Glutamatergic neuron (in vitro differentiated cells): ENCODE measurements at regions not wholly inside any gene's neighbourhood (a gene's known extent, or its start where the extent isn't known, plus 50 kb on each side); places are given as distances from the start of the nearest gene placed in this dataset.

Experiments used
- DNase-seq: peaks from one replicate; pipeline ENCODE4 v3.0.0; 2022
- H3K27ac Mint-ChIP-seq: one replicate; pipeline ENCODE4 v1.8.0; 2020; ENCODE audit warnings: mild to moderate bottlenecking, mixed read lengths, inconsistent platforms; ENCODE audit not compliant: unreplicated experiment
- H3K27me3 Mint-ChIP-seq: one replicate; pipeline ENCODE4 v1.8.0; 2020; ENCODE audit warnings: mild to moderate bottlenecking, moderate library complexity, mixed read lengths, inconsistent platforms; ENCODE audit not compliant: unreplicated experiment
- H3K36me3 Mint-ChIP-seq: one replicate; pipeline ENCODE4 v1.8.0; 2020; ENCODE audit warnings: mild to moderate bottlenecking, mixed read lengths, inconsistent platforms; ENCODE audit not compliant: unreplicated experiment
- H3K4me1 Mint-ChIP-seq: one replicate; pipeline ENCODE4 v1.8.0; 2020; ENCODE audit warnings: mild to moderate bottlenecking, low read depth, mixed read lengths, inconsistent platforms; ENCODE audit not compliant: unreplicated experiment
- H3K4me3 Mint-ChIP-seq: one replicate; pipeline ENCODE4 v1.8.0; 2020; ENCODE audit warnings: mild to moderate bottlenecking, mixed read lengths, inconsistent platforms; ENCODE audit not compliant: unreplicated experiment
- H3K9me3 Mint-ChIP-seq: one replicate; pipeline ENCODE4 v1.8.0; 2020; ENCODE audit warnings: mild to moderate bottlenecking, moderate library complexity, mixed read lengths, inconsistent platforms; ENCODE audit not compliant: unreplicated experiment
- CTCF ChIP-seq: fragments of 200-600 bp; sonication (generic); IDR thresholded peaks from one replicate; pipeline ENCODE4 v1.5.0; 2021; ENCODE audit not compliant: partially characterized antibody, unreplicated experiment

- Mint-ChIP-seq H3K27me3 (no peaks in the 10 kb centered on the region), H3K36me3 (no peaks in the 10 kb centered on the region), H3K4me1 (no peaks in the 10 kb centered on the region), H3K27ac (no peak overlapping the region), H3K9me3 (no peaks in the 10 kb centered on the region), H3K4me3 (no peak overlapping the region)
- TF ChIP-seq CTCF = no peak
- no peak for DNase-seq
These were observed 55.4 kb upstream of the CDH12 start for GRCh38 chr5:22908586-22908985.

- Mint-ChIP-seq H3K9me3 (no peaks in the 10 kb centered on the region), H3K27me3 (no peaks in the 10 kb centered on the region), H3K4me3 (no peak overlapping the region)
These were observed 55.0 kb upstream of the CDH12 start for GRCh38 chr5:22908129-22908528.

More at GRCh38 chr5:22908129-22908528, 55.0 kb upstream of the CDH12 start:
- DNase-seq = no peak
- no peaks in the 10 kb centered on the region for H3K36me3 Mint-ChIP-seq
- no peaks in the 10 kb centered on the region for H3K4me1 Mint-ChIP-seq
- H3K27ac Mint-ChIP-seq = no peak overlapping the region
- TF ChIP-seq CTCF = no peak
